Stimulated activated CD4-positive, alpha-beta T cell treated with anti-CD3 and anti-CD28 coated beads, Interleukin-2, amount 100 ng/mL, for 4 hours (primary cell): ENCODE measurements at regions not wholly inside any gene's neighbourhood (a gene's known extent, or its start where the extent isn't known, plus 50 kb on each side); places are given as distances from the start of the nearest gene placed in this dataset.

Experiments
- DNase-seq: peaks from one replicate; pipeline ENCODE4 v3.0.0-alpha.2; 2020; ENCODE audit warnings: low read depth

DNA sequence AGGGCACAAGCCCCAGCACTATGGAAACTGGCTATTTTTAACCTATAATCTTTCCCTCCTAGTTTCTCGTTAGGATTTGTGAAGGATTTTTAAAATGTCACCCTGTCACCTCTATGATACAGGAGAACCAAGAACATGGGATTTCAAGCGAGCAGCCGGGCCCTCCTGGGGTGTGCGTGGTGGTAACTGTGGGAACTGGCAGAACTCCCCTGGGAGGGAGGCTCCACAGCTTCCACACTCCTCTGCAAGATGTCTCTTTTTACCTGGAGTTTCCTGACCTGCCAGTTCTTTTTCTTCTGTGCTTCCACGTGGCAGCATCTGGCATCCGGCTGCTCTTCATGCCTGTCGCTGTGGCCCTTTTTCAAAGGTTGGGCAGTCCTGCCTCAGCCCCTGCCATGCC is 386.3 kb upstream of the MYT1L start:
- no peak for DNase-seq

- no peak for DNase-seq
Observed at GRCh38 chr2:2716771-2717170, 385.7 kb upstream of the MYT1L start.

DNA sequence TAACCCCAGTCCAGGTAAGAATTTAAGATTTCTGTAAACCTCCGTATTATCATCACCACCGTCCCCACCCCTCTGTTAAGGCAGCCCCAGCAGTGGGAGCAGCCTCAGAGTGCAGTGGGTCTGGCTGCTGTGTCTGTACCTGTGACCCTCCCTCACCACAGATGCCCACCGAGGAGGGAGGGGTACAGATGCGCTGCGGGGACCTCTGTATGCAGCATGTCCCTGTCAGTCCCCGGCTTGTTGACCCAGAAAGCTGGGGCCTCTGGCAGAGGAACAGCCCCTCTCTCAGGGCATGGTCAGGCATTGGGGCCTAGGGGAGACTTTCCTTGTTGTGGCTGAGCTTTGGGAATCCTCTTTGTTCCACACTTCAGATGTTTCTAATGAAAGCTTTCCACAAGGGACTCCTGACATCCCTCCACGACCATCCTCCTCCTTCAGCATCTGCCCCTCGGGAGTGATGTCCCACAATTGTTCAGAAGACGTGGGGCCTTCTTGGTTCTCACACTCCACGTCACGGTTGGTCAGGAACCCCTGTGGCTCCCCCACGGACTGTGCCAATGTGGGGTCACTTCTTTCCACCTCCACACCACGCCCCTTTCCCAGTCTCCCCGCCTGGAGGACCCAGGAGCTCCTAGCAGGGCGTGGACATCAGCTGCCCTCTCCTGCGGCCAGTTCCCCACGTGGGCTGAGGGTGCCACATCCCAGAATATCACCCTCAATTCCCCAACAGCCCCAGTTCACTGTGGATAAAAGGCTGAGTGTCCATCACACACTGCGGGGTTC is 384.2 kb upstream of the MYT1L start:
- DNase-seq: no peak

DNA sequence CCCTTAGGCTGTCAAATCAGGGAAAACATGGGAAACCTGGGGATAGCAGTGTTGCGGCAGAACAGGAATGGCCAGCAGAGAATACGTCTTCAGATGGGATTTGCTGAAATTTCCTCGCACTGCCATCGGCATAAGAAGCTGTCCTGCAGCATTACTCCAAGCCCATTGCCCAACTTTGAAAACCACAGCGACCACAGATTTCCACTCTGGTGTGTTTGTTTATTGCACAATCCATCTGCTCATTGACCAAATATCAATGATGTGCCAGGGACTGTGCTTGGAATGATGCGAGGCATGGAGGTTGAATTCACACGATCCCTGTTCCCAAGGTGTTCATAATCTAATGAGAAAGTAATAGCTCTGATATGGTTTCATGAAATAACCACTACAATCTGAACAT is 383.3 kb upstream of the MYT1L start:
- no peak for DNase-seq

DNA sequence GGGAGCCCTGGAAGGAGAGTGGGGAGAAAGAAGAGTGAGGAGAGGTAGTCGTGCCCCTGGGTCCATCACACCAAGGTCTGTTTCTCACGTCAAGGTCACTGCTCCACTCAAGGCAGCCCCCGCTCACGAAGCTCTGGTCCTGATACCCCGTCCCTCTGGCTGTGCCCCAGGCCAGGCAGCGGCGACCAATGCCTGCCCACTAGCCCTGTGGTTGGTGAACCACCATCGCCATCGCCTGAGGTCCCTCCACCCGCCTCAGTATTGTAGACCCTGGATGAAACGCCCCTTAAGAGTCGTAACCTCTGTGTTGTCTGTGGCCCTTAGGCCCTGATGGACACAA is 378.3 kb upstream of the MYT1L start:
- DNase-seq: no peak

GRCh38 chr2:2708575-2709430 is 377.7 kb upstream of the MYT1L start:
- no peak for DNase-seq

GRCh38 chr2:2707206-2707991 is 376.3 kb upstream of the MYT1L start:
- DNase-seq: no peak

DNA sequence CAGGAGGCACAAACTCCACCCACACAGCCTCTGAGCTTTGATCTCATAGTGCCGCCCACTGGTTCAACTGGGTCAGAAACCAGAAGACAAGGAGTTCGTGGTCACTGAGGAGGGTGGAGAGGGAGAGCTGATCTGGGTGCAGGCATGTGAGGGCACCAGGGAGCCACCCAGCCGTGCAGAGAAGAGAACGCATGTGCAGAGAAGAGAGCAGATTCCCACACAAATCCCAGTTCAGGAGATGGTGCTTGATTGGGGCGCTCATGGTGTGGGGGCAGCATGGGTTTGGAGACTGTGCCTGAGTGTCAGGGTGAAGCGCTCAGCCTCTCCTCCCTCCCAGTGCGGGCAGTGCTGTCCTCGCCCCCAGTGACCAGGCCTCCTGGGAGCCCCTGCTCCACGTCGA is 375.2 kb upstream of the MYT1L start:
- DNase-seq: no peak

DNA sequence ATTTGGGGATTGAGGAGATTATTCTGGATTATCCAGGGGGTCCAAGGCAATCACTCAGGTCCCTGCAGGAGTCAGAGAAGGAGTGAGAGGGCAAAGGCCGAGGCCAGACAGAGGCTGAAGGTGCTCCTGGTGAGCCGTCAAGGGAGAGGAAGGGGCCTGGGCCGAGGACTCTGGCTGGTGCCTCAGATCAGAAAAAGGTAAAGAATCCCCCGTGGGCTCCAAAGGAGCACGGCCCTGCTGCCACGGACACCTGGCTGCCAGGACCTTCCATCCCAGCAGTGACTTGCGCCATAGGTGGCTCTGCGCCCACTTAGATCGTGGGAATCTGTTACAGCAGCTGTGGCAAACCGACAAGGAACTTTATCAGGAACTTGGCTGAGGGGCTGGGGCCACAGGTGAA is 374.8 kb upstream of the MYT1L start:
- no peak for DNase-seq

- DNase-seq: no peak
Observed at GRCh38 chr2:2704428-2705090, 373.5 kb upstream of the MYT1L start.

DNA sequence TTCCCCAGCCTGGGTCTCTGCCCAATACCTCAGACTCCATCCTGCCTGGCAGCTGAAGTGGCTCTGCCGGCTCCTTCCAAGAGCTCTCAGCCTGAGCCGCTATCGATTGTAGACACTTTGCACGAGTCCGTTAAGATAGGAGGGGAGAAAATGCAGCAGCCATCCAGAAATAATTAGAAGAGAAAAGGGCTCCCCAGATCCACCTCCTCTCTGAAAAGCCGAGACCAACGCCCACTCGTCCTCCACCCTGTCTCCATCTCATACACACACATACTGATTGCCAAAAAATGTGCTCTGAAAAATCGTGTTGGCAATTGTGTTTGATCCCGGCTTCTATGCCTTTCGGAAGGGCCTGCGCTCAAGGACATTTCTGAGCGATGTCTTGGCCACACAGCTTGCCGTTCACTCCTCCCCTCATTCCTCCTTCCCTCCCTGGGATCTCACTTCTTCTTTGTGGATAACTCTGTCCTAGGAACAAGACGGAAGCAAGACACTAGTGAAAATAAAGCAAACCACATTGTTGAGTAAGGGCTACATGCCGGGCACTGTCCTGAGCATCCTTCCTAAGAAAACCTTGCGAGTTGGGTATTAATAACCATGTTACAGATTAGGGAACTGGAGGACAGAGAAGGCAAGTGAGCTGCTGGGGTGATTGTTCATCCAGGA is 372.8 kb upstream of the MYT1L start:
- DNase-seq: no peak

DNA sequence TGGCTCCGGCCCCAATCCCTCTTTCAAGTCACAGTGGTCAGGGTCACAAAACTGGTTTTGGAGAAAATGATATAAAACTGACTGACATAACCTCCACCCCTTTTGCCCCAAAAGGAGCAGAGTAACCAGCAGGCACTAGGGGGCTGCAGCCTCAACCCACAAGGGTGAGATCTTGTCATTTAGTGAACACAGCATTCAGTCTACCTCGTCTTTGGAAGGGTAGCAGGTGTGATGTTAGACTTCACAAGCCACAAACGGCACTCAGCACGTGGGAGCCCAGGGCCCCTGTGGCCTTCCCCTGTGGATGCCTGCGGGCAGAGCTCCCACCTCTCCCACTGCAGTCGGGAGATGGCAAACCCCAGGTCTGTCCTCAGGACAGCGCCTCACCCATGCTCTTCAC is 372.1 kb upstream of the MYT1L start:
- no peak for DNase-seq

DNA sequence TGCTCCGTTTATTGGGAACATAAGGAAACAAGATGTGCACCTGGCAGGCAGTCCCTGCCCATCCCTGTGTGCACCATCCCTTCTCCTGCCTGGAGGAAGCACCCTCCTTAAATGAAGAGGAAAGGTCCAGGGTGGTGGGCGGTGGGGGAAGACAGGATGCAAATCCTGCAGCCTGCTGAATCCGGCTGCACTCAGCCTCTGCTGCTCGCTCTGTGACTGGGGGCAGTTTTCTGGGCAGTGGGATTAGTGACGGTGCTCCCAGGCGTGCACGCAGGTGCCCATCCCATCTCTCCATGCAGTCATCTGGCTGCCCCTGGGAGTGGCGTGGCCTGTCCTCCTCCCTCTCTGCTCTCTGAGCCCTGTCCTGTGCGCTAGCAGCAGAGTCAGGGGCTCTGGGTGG is 371.3 kb upstream of the MYT1L start:
- no peak for DNase-seq

DNA sequence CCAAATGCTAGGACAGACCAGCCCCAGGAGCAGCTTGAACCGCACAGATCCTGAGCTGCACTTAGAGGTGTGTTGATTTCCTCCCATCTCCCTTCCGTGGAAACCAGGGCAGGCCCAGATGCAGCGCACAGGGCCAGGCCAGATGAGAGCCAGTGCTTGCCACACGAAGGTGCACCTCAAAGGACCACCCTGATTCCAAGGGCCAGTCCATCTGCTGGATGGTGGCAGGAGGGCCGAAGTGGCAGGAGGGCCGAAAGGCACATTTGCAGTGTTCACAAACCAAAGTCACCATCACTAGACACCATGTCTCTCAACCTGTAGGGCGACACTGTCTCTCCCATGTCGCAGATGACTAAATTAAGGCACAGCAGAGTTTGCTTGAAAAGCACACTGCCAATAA is 370.7 kb upstream of the MYT1L start:
- DNase-seq: no peak

DNA sequence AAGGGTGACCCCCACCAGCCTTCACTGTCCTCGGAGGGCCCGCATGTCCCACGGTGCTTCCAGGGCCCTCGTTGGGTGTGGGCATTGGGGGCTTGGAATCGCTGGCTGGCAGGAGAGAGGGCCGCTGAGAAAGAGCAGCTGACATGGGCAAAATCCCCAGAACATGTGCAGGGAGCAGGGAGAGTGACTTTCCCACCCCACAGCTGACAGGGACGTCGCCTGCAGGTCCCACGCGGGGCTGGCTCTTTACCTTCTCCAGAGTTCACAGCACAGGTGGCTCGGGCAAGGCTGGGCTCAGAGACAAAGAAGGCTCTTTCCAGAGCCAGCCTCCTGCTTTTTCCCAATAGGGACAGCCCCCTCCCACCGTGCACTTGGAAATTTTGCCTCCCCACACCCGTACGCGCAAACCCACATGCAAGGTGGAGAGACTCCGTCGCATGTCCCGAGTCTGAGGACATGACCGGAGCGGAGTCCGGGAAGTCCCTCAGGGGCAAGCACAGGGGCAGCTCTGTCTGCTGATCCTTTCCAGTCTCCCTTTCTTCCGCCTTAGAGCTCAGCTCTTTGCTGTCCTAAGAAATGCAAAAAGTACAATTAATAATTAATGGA is 370.2 kb upstream of the MYT1L start:
- no peak for DNase-seq

- DNase-seq: no peak
Observed at GRCh38 chr2:2699121-2699505, 368.0 kb upstream of the MYT1L start.

GRCh38 chr2:2698182-2699120 is 367.4 kb upstream of the MYT1L start:
- no peak for DNase-seq

- no peak for DNase-seq
Observed at GRCh38 chr2:2696733-2697455, 365.8 kb upstream of the MYT1L start.

- no peak for DNase-seq
Observed at GRCh38 chr2:2696325-2696724, 365.2 kb upstream of the MYT1L start.

- DNase-seq: no peak
Observed at GRCh38 chr2:2694746-2695145, 363.7 kb upstream of the MYT1L start.
